K562 (cell line): ENCODE measurements at regions not wholly inside any gene's neighbourhood (a gene's known extent, or its start where the extent isn't known, plus 50 kb on each side); places are given as distances from the start of the nearest gene placed in this dataset.

Experiments used
- ATAC-seq: fragments of 200-7000 bp; cut with Tn5 transposase; 3 replicates; pipeline ENCODE4 v1.9.1; 2020; ENCODE audit warnings: moderate library complexity
- BruUV-seq: library from RNA; stranded (reverse); fragments of 400-500 nt; replicated peaks from 2 replicates; lab custom pipeline; 2021; lab: Mats Ljungman, UMichigan
- CTCF ChIA-PET: fragments of 300-600 bp; formaldehyde crosslinking; extraction: SDS; loops from one replicate; lab custom pipeline; 2021; ENCODE audit warnings: low intra/inter-chr PET ratio; lab: Yijun Ruan, JAX
- POLR2A ChIA-PET: fragments of 300-600, 350-650 bp; sonication (Branson Sonifier 250); formaldehyde crosslinking; extraction: SDS; loops from one replicate; lab custom pipeline; 2021; ENCODE audit warnings: antibody characterized with exemption, inconsistent platforms; lab: Yijun Ruan, JAX
- DNase-seq, 4 experiments: peaks; one replicate each; pipeline versions ENCODE4 v3.0.0 to v3.0.0-alpha.2; 2011 to 2018; ENCODE audit warnings: low spot score in 3 of 4, mixed read lengths in 3 of 4; ENCODE audit errors: extremely low read depth in 1 of 4
- FAIRE-seq: peaks from 2 replicates; lab custom pipeline; 2011; peaks lifted over from hg19 to GRCh38; lab: Jason Lieb, UNC
- H2AFZ ChIP-seq: 2 replicates; pipeline ENCODE4 v1.6.0; 2011; ENCODE audit warnings: low read depth, low read length, control low read depth, inconsistent platforms
- H3K27ac ChIP-seq: fragments of 200-600 bp; 3 replicates; pipeline ENCODE4 v1.8.0; 2011; ENCODE audit warnings: low read depth, mild to moderate bottlenecking, control low read depth, inconsistent platforms, low read length, moderate library complexity, mixed read lengths; ENCODE audit errors: extremely low read depth
- H3K27me3 ChIP-seq, 2 experiments: fragments of 300-600 bp in 1 of 2; 2 replicates in 1 of 2; 3 replicates in 1 of 2; pipeline versions ENCODE4 v1.6.0 to v1.8.0; 2011; ENCODE audit warnings: inconsistent platforms in 2 of 2, low read length in 2 of 2, mild to moderate bottlenecking in 1 of 2, mixed read lengths in 1 of 2, moderate library complexity in 1 of 2; ENCODE audit not compliant: control insufficient read depth in 2 of 2, insufficient read depth in 2 of 2
- H3K36me3 ChIP-seq: fragments of 300-600 bp; 3 replicates; pipeline ENCODE4 v1.8.0; 2011; ENCODE audit warnings: mild to moderate bottlenecking, low read length, inconsistent platforms; ENCODE audit not compliant: control insufficient read depth, insufficient read depth
- H3K4me1 ChIP-seq, 2 experiments: fragments of 200-600 bp in 1 of 2; replicated peaks in 1 of 2; 2 replicates in 1 of 2; 3 replicates in 1 of 2; pipeline versions ENCODE4 v1.5.1 to v1.8.0; 2011; ENCODE audit warnings: inconsistent platforms in 2 of 2, low read length in 2 of 2, mild to moderate bottlenecking in 1 of 2, mixed read lengths in 1 of 2, moderate library complexity in 1 of 2; ENCODE audit not compliant: control insufficient read depth in 2 of 2, insufficient read depth in 2 of 2
- H3K4me2 ChIP-seq: 2 replicates; pipeline ENCODE4 v1.6.1; 2011; ENCODE audit warnings: low read length, control low read depth, inconsistent platforms, mixed read lengths; ENCODE audit not compliant: insufficient read depth
- H3K4me3 ChIP-seq: fragments of 200-600 bp; sonication (generic), shearing (Covaris generic); 2 replicates; pipeline ENCODE4 v1.5.1; 2016; ENCODE audit warnings: control low read depth, inconsistent platforms
- H3K79me2 ChIP-seq: fragments of 200-600 bp; 3 replicates; pipeline ENCODE4 v1.8.0; 2011; ENCODE audit warnings: low read length, inconsistent platforms; ENCODE audit not compliant: control insufficient read depth, insufficient read depth
- H3K9ac ChIP-seq, 2 experiments: 2 replicates each; pipeline versions ENCODE4 v1.6.0 to v1.6.1; 2011; ENCODE audit warnings: low read depth in 2 of 2, low read length in 2 of 2, control low read depth in 1 of 2, inconsistent platforms in 1 of 2, mild to moderate bottlenecking in 1 of 2, mixed read lengths in 1 of 2; ENCODE audit not compliant: insufficient read depth in 1 of 2
- H3K9me1 ChIP-seq: one replicate; pipeline ENCODE4 v1.6.0; 2011; ENCODE audit warnings: inconsistent platforms, mild to moderate bottlenecking, low read length, moderate library complexity; ENCODE audit not compliant: control insufficient read depth, insufficient read depth
- H3K9me3 ChIP-seq: replicated peaks from 2 replicates; pipeline ENCODE4 v1.5.1; 2011; ENCODE audit warnings: low read depth, low read length, inconsistent platforms; ENCODE audit not compliant: control insufficient read depth, insufficient read depth
- H4K20me1 ChIP-seq: replicated peaks from 2 replicates; pipeline ENCODE4 v1.6.1; 2011; ENCODE audit warnings: low read length, inconsistent platforms, mixed read lengths; ENCODE audit not compliant: control insufficient read depth, insufficient read depth
- ARID4B ChIP-seq: sonication (generic); formaldehyde crosslinking; IDR thresholded peaks from 2 replicates; pipeline ENCODE4 v1.8.0; 2022; ENCODE audit warnings: mild to moderate bottlenecking, missing genetic modification reagents
- CAMTA2 ChIP-seq: fragments of 250-450 bp; sonication (Bioruptor Pico); conservative IDR thresholded peaks from 2 replicates; pipeline ENCODE4 v1.5.1; 2022
- CBFA2T2 ChIP-seq: fragments of 450-650 bp; conservative IDR thresholded peaks from 2 replicates; pipeline ENCODE4 v1.6.1; 2017; ENCODE audit warnings: mild to moderate bottlenecking
- HDGF ChIP-seq: fragments of 450-650 bp; IDR thresholded peaks from 2 replicates; pipeline ENCODE4 v1.6.1; 2016
- KHSRP ChIP-seq: fragments of 450-650 bp; IDR thresholded peaks from 2 replicates; pipeline ENCODE4 v1.6.1; 2017
- LCOR ChIP-seq: sonication (generic); formaldehyde crosslinking; IDR thresholded peaks from 2 replicates; pipeline ENCODE4 v1.8.0; 2022; ENCODE audit warnings: mild to moderate bottlenecking, missing genetic modification reagents
- NCOR1 ChIP-seq: fragments of 450-650 bp; IDR thresholded peaks from 2 replicates; pipeline ENCODE4 v1.6.1; 2016; ENCODE audit warnings: mild to moderate bottlenecking, moderate library complexity
- NFIX ChIP-seq: fragments of 250-450 bp; sonication (Bioruptor Pico); IDR thresholded peaks from 2 replicates; pipeline ENCODE4 v1.4.0; 2020; ENCODE audit warnings: low read depth, mild to moderate bottlenecking, moderate library complexity
- NR2C1 ChIP-seq, 2 experiments: fragments of 450-650 bp; IDR thresholded peaks; 2 replicates each; pipeline ENCODE4 v1.6.1; 2017; ENCODE audit warnings: mild to moderate bottlenecking in 2 of 2, antibody characterized with exemption in 1 of 2, inconsistent platforms in 1 of 2, missing compliant biosample characterization in 1 of 2, missing genetic modification characterization in 1 of 2
- TAF7 ChIP-seq: fragments of 450-650 bp; IDR thresholded peaks from 2 replicates; pipeline ENCODE4 v1.6.1; 2016; ENCODE audit warnings: missing genetic modification characterization, missing compliant biosample characterization
- ZNF717 ChIP-seq: fragments of 250-450 bp; sonication (Bioruptor Pico); IDR thresholded peaks from 2 replicates; pipeline ENCODE4 v1.5.0; 2021
- WGBS: fragments of 100-300 bp; shearing (Covaris generic); methylation state at CpG from one replicate; pipeline ENCODE4 v1.1.6; 2016; ENCODE audit warnings: low coverage, mixed read lengths; ENCODE audit not compliant: insufficient coverage; ENCODE audit errors: missing lambda C conversion rate; 5-methylcytosine and 5-hydroxymethylcytosine counted together
- in situ Hi-C: fragments of 300-500 bp; cut with MboI; formaldehyde crosslinking; loops from 4 replicates; pipeline ENCODE4 v1.15.0; 2018; ENCODE audit warnings: inconsistent platforms, mixed read lengths
- intact Hi-C: fragments of 100-400 bp; cut with micrococcal nuclease; formaldehyde crosslinking; loops from 2 replicates; pipeline ENCODE4 v1.14.2; 2022
- TF ChIP-seq, protein P1 (sequence below): sonication (generic); formaldehyde crosslinking; IDR thresholded peaks from 2 replicates; pipeline ENCODE4 v1.8.0; 2022; ENCODE audit warnings: mild to moderate bottlenecking, missing genetic modification reagents

DNA sequence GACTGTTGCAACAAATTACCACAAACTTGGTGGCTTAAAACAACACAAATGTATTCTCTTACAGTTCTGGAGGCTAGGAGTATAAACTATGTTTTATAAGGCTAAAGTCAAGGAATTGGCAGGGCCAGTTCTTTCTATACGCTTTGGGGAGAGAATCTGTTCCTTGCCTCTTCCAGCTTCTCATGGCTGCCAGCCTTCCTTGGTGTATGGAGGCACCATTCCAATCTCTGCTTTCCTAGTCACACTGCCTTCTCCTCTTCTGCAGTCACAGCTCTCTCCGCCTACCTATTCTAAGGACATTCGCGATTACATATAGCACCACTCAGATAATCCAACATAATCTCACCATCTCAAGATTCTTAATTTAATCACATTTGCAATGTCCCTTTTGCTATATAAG lies 140.4 kb upstream of the GNAO1 start:
- BruUV-seq = no TSS peak
- Histone ChIP-seq H3K9ac (no peak overlapping the region), H3K27me3 (peaks cover 0 to 2% of the 10 kb centered on the region in 2 experiments; a peak in 2 of 5 replicates), H3K4me2 (no peak overlapping the region), H3K27ac (no peak overlapping the region), H4K20me1 (no peaks in the 10 kb centered on the region), H3K9me3 (no peaks in the 10 kb centered on the region), H3K4me3 (no peak overlapping the region), H3K79me2 (no peaks in the 10 kb centered on the region), H3K9me1 (no peaks in the 10 kb centered on the region), H3K4me1 (no peaks in the 10 kb centered on the region), H2AFZ (no peak overlapping the region), H3K36me3 (no peaks in the 10 kb centered on the region)
- DNase-seq = no peak
- ChIA-PET CTCF (no interaction called here), POLR2A (interaction anchor here (0.6 to 0.9 kb wide), 2 partner anchors 67 to 69 kb away, joined by 3 read pairs; no protein-coding TSS in a partner anchor)
- TF ChIP-seq CAMTA2 (CRISPR knock-in tag) = no peak
- intact Hi-C loops (no loop called here), in situ Hi-C loops (no loop called here)
- ATAC-seq = no peak
- 3% methylated on average over 4 of the region's 4 CpGs for WGBS
- FAIRE-seq = no peak

- Histone ChIP-seq H3K9me1 (no peaks in the 10 kb centered on the region), H3K9me3 (no peaks in the 10 kb centered on the region), H3K4me1 (no peaks in the 10 kb centered on the region), H3K79me2 (no peaks in the 10 kb centered on the region), H3K36me3 (no peaks in the 10 kb centered on the region), H3K27ac (no peak overlapping the region), H3K4me2 (no peak overlapping the region), H4K20me1 (no peaks in the 10 kb centered on the region), H3K9ac (no peak overlapping the region), H2AFZ (no peak overlapping the region), H3K27me3 (peaks cover 0 to 2% of the 10 kb centered on the region in 2 experiments; a peak in 2 of 5 replicates), H3K4me3 (no peak overlapping the region)
- intact Hi-C loops (no loop called here), in situ Hi-C loops (no loop called here)
- POLR2A ChIA-PET = no interaction called here
- DNase-seq (no peak), FAIRE-seq (no peak), ATAC-seq (no peak)
- 0% methylated on average over 6 of the region's 6 CpGs for WGBS
- BruUV-seq = no TSS peak
- CTCF ChIA-PET = no interaction called here
- TF ChIP-seq, protein P1, sequence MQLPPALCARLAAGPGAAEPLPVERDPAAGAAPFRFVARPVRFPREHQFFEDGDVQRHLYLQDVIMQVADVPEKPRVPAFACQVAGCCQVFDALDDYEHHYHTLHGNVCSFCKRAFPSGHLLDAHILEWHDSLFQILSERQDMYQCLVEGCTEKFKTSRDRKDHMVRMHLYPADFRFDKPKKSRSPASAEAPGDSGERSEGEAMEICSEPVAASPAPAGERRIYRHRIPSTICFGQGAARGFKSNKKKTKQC (CRISPR knock-in tag) = no peak
- no peak for TF ChIP-seq NCOR1
- no peak for TF ChIP-seq NFIX (CRISPR knock-in tag)
- no peak for TF ChIP-seq ZNF717
- no peak for TF ChIP-seq ARID4B (CRISPR knock-in tag)
- TF ChIP-seq NR2C1 (IDR thresholded peaks at IDR 0.05) = no peak
- no peak for TF ChIP-seq NR2C1 (tag; IDR thresholded peaks at IDR 0.05)
- TF ChIP-seq TAF7 (tag) = no peak
- TF ChIP-seq KHSRP = no peak
- TF ChIP-seq CBFA2T2 = no peak
- TF ChIP-seq HDGF = no peak
- no peak for TF ChIP-seq LCOR (CRISPR knock-in tag)
Measured at GRCh38 chr16:56048425-56049105, 142.7 kb upstream of the GNAO1 start.
